NCI-H524 (cell line): ENCODE measurements at regions not wholly inside any gene's neighbourhood (a gene's known extent, or its start where the extent isn't known, plus 50 kb on each side); places are given as distances from the start of the nearest gene placed in this dataset.

Experiments
- DNase-seq, 2 experiments: peaks; one replicate each; lab custom pipeline; 2025; lab: John Stamatoyannopoulos, UW

DNA sequence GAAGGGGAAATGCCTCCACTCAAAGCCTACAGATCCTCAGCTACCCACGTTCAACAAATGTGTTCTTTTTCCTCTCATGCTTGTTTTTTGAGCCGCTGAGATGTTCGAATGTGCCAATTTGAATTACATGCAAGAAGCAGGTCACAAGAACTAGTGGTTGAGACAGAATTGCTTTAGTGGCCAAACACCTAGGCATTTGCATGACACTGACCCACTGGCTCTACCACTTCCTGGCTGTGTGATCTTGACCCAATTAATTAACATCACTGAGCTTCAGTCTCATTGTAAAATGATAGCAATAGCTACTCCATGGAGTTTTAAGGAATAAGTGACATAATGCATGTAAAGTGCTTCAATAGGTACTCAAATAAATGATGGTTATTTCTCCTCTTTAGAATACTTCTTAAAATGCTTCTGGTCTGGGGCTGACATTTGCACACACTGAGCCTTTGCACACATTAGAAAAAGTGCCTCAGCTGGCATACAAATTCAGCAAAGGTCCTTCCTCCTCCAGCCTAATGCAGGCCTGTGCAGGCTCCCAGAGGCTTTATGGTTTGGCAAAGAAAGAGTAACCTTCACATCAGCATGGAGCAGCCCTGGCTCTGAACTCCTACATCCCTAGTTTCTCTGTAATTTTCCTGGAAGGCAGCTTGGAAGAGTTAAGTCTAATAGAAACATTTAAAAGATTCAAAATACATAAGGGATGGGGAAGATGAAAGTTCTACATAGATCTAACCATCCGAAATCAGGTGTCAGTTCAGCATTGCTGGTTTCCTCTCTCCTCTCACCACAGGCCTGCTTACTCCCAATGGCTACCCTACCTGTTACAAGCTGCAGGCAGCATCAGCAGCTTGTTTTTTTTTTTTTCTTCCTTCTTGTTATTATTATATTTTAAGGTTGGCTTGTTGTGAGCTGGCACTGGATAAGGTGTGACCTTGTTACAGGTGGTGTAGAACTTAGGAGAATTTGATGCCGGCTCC lies 107.4 kb downstream of the TBX19 start:
- no peak for DNase-seq

DNA sequence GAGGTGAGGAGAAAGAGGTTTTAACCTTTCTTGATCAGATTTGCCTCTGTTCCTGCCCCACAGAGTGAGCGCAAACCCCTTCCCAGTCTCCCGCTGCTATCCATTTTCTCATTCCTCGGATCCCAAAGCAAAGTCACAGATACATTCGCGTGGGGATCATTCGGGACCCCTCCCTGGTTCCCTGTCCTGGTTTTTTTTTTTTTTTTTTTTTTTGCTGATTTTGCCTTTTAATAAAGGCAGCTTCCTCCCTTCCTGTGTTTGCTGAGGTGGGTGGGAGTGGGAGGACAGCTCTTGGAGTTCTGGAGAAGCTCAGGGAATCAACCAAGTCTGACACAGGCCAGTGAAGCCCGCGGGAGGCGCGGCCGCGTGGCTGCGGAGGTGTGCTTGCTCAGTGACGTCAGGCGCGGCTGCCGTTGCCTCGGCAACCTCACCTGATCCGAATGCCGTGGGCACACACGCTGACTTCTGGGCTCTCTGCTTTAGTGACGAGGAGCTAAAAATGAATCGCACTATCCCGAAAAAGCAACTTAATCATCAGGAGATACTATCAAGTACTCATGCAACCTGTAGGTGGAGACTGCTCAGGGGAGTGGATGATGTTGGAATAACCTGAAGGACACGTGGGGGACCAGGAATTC lies 106.4 kb downstream of the TBX19 start:
- DNase-seq = peak; percentile 18 to 59

DNA sequence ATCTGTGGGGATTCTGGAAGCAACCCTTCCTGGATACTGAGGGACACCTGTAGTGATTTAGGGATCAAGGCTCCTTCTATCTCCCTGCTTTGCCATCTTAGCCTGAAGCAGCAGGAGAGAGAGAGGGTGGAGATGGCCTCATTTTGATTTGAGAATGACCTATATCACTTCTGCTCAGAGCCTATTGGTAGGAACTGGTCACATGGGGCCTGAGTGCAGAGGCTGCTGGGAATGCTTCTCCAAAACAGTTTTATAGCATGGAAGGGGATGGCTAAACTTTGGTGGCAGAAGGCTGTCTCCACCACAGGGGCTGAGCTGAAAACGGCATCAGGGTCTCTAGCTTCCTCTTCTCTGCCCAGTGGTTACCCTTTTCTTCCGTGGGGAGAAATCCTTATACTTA lies 105.8 kb downstream of the TBX19 start:
- DNase-seq = no peak

DNA sequence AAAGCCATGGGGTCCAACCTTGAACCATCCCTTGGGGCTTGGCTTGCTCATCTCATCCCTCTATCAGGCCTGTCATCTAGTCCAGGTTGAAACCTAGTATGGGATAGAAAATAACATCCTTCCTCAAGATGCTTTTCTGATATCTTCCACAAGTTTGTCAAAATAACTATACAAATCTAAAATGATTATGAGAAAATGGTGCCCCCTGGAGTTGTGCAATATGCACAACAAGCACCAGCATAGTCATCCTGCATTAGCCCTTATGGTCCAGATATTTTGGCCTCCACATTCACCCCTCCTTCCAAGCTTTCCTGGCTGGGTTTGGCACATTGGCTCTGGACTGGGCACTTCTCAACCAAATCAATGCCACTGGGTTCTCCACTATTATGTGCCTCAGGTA lies 101.2 kb downstream of the TBX19 start:
- DNase-seq = no peak

GRCh38 chr1:168380945-168381344 lies 100.3 kb downstream of the TBX19 start:
- no peak for DNase-seq

DNA sequence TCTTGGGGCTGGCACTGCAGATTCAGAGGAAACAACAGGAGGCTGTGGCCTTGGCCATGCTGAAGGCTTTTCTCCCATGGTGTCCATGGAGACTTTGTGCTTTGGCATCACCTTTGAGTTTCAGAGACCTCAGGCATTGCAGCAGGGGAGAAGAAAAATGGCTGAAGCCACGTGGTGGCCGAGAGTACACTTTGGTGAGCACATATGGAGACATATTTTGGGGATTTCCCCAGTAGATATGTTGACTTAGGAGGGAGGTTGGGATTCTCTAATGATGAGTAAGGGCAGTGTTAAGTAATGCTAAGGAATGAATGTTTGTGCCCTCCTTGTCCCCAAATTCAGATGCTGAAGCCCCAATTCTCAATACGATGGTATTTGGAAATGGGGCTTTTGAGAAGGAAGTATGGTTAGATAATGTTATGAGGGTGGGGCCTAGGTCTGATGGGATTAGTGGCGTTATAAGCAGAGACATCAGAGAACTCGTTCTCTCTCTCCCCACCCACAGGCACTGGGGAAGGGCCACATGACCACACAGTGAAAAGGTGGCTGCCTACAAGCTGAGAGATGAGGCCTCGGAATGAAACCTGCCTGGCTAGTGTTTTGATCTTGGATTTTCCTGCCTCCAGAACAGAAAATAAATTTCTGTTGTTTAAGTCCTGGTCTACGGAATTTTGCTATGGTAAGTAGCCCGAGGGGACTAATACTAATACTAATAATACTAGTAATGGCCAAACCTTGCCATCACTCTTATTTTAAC lies 98.6 kb downstream of the TBX19 start:
- no peak for DNase-seq

GRCh38 chr1:168375566-168376300 lies 95.1 kb downstream of the TBX19 start:
- DNase-seq = no peak

DNA sequence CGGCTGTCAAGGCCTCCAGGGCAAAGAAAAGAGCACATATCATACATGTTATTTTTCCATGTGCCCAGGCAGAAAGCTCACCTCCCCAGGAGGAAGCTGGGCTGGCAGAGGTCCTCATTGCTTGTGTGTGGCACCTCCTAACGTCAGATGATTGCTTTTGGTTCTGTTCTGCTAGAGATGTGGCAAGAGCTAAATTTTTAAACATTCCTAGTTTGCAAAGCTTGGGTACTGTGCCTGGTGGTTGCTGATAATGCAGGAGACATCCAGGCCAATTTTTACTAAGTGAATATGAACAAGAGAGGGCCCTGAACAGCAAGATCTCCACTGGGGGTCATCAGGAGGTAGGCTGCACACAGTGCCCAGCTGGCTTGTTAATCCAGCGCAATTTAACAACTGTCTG lies 93.9 kb downstream of the TBX19 start:
- no peak for DNase-seq

- no peak for DNase-seq
Measured at GRCh38 chr1:168373869-168374268, 93.2 kb downstream of the TBX19 start.

GRCh38 chr1:168372861-168373371 lies 92.2 kb downstream of the TBX19 start:
- no peak for DNase-seq

DNA sequence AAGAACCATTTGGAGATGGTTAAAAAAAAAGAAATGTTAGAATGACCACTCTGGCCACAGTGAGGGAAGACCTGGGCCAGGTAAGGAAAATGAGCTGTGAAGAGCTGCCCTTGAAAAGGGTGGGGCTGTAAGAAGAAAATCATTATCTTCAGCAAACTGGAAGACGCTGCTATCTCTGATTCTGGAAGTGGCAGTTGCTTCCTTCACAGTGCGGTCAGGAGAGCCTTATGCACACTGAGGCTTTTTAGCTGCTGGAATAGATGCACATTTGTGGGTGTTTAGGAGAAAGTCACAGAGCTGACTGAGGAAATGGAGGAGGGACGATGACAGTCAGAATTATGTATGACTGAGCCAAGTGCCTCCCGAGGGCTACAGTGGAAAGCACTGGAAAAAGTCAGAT lies 91.6 kb downstream of the TBX19 start:
- no peak for DNase-seq

DNA sequence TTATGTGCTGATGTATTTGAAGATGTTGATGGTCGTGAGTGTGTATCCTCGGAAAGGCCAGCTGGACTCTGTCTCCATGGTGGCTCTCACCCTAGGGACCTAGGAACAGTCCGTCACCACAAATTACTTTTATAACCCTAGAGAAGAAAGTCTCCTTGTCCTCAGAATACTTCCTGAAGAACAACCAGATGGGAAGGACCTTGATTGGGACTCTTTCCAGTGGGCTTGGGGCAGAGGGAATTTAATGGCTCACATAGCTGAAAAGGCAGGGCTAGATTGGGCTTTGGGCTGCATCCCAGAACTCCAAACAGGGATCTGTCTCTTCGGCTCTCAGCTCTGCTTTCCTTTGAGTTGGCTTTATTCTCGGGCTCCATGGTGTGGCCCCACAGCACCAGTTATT lies 90.8 kb downstream of the TBX19 start:
- DNase-seq = no peak

GRCh38 chr1:168370586-168370985 lies 89.9 kb downstream of the TBX19 start:
- no peak for DNase-seq

DNA sequence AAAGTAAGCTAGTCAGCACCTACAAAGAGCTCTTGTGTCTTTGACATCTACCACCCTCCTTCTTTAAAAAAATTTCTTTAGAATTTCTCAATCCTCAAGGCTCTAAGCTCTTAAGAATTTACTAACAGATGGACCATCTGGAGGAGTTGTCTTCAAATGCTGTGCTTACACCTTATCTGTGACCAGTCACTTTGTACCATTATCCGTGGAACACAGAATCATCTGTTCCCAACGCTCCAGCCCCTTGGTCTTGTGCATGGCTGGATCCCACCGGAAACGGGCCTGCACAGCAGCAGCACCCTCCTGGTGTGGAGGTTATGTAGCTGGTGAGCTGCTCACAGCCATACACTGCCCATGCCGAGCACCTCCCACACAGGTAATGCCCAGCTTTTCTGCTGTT lies 89.0 kb downstream of the TBX19 start:
- DNase-seq = peak in 1 of 2 experiments; percentile 64

DNA sequence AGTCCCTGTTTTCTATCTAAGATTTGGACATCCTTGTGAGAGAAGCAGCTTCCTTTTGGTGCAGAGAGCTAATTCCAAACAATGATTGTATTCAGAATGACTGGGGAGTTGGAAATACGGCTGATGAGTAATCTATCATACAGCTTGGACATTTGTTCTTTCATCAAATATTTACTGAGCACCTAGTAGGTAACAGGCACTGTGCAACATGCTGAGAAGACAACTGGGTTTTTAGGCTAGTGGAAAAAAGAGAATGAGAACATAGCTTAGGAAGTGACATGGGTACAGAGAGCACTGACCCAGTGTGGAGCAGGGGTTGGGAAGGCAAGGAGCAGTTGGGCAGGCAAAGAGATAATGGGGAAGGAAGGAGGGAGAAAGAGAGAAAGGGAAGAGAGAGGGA lies 87.5 kb downstream of the TBX19 start:
- no peak for DNase-seq

DNA sequence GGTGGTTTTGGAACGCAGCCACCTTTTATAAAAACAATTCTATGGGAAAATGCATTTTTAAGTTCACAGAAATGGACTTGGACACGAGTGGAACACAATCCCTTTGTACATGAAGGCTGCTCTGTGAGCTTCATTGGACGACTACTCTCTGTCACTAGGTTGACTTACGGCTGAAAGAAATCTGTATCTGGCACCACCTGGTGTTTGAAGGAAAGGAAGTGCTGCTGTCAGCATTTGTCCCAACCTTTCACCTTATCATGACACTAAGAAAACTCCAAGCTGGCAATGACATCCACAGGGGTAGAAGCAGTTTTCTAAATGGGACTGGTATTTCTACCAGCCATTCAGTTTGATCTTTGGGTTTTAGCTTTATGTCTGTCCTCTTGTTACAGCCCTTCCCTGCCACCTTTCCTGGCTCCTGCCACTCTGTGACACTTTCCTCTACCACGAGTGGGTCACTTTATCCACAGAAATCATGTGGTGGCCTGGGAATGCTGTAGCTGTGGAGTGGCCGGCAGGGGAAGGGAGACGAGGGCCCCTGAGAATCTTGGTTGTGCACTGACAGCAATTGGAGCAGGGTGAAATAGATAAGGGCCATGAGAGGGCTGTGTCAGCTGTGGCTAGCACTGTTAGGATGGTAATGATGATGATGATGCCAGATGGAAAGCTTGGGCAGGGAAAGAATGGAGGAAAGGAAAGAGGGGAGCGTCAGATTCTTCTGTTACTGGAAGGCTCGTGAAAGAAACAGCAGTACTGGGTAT lies 85.2 kb downstream of the TBX19 start:
- DNase-seq = peak in 1 of 2 experiments; percentile 21
